ENCODE measurements at regions not wholly inside any gene's neighbourhood (a gene's known extent, or its start where the extent isn't known, plus 50 kb on each side); places are given as distances from the start of the nearest gene placed in this dataset.
A peak's percentile ranks its signal among the peaks of the same experiment; 100 is the strongest.

DNA sequence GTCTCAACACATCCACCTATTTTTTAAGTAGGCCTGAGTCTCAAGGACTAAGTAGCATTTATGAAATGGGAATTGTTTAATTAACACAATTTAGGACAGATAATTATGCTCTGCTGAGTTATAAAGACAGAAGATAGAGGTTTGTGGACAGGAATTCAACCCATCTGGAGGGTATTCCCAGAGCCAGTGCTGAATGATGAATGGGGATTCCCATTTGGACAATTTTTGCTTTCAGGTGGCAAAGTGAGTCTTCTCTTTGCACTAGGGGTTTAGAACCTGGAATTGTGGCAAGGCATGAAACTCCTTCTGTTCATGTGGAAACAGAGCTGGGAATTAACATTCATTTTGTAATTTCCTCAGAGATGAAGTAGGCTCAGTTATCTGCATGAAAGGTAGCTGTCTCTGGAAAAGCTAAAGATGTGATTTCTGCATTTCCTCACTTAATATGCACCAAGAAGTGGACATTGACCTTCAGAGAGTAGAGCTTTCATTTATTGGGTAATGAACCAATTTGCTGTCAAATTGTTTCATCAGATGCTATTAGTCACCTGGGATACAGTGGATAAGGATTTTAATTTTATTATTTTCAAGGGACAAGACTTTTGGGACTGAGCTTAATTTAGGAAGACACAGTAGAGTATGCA lies 212.1 kb upstream of the NRXN1 start:
- no peak for DNase-seq

DNA sequence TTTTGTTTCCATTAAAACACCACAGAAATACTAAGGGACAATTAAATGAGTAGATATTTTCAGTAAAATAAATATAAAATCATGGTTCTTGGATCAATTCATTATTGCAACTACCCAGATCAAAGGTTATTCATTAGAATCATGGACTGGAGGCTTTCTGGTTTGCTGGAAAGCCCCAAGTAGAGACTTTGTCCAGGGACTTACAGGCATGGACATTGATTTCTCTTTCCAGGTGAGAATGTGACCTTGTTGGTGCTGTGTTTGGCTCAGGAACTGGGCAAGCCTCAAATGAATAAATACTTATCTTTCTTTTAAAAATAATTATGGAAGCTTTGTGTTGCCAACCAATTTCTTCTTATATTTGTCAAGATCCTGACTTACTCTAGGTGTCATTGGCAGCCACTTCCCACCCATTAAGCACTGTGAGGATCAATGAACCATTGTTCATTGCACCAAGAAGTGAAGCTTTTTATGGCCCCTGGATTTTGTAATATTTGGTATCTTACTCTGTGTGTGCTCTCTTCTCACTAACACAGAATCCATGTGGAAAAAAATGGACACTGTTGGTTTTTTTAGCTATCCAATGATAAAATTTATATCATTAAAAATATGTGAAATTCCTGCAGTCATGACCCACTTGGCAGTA lies 205.8 kb upstream of the NRXN1 start:
- no peak for DNase-seq

DNA sequence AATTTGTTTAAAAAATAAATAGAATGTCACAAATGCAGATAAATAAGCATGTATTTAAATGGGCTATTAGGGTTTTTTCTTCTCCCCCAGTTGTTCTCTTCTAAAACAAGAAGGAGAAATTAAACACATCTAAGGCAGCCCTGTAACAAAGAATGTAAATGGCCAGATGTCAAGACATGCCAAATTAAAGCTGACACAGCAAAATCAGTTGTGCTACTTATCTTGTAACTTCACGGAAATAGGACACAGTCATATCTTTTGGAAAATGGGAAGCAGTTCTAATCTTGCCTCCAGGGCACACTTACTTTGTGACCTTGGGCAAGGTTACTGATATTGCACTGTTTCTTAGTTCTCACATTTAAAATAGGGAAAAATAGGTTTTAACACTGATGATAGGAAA lies 200.1 kb upstream of the NRXN1 start:
- DNase-seq = no peak

DNA sequence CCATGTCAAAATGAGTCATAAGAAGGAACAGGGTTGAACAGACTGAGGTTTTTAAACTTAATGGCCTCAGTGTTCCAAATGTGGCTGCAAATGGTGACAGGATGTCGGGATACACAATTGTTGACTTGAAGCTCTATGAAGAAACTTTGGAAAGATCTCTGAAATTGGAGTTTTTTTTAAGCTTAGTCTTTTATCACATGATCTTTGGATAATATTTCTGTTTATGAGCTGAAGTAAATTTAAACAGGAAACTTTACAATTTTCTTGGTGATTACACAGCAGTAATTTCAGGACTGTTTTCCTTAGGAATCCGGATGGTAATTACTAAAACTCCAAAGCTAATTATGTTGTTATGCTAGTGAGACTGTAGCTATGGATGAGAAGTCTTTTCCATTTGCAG lies 199.1 kb upstream of the NRXN1 start:
- DNase-seq = no peak

DNA sequence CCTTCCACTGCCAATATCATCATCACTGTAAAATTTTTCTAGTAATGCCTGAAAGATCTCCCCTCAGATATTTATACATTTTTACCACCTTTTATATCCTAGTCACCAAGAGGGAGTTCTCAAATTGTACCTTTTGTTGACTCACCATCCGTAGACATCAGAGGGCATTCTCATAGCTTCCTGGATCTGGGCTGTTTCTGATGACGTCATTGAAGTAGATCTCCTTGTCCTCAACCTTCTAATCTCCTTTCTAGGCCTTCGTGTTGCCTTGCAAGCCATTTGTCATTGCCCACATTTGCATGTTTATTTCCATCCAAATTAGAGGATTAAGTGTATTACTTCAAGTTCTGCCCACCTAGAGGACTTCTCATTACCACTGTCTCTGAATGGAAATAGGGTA lies 193.4 kb upstream of the NRXN1 start:
- DNase-seq = no peak

DNA sequence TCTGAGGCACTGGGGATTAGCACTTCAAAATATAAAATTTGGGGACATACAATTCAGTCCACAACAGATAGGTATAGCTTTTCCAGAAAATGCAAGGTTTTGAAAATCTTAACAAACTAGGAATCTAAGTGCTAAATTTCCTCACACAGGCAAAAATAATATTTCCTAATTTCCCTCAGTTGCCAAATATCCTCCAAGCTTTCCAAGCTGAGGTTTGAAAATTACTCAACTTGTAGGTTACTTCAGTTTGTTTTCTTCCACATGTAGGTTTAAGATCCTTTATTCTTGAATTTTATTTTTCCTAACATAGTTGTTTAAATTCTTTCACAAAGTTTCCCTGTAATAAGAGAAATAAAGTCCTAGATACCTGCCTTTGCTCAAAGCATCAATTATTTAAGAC lies 192.9 kb upstream of the NRXN1 start:
- no peak for DNase-seq

DNA sequence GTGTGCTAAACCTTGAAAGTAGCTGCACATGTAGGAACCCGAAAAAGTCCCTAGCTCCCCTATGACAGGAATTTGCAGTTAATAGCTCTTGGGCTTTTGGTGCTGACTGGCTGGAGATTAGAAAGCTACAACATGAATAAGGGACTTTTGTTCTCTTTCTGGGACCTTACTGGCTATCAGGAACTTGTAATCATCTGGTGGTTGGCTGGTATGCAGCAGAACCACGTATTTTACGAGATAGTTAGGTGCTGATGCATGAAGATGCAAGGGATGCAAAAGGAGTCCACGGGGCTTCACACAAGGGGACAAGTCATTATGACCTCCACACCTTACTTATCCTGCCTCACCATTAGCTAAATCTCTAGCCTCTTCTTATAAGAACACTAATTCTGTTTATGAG lies 190.2 kb upstream of the NRXN1 start:
- no peak for DNase-seq

DNA sequence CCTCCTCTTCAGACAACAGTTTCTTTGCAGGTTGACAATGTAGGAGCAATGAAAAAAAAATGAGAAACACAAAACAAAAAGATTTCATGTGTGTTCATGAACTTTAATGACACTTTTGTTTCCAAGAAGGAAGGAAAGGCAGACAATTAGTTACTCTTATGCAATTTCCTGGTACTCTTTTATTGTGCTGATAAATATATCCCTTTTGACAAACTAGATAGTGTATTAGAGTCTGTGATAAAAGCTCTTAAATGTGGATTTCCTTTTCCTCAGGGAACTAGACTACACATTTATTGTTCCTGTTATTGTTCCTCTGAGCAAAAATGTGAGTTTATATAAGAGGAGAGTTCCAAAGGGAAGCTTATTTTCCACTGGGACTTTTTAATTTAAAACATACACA lies 188.7 kb upstream of the NRXN1 start:
- DNase-seq = no peak

DNA sequence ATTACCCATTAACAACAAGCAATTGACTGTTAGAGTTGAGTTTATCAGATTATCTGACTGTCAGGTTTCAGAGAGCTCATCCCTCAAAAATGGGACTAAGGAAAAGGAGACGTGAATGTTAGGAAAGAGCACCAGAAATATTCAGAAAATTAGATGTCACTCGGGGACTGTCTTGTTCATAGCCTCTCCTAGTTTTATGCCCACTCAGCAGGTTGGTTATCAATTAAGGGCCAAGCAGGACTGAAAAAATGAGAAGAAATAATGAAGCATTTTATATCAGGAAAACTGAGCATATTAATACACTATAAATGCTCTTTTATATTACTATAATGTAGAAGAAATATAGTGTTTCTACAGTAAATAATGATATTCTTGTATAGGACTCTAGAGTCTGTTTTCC lies 188.1 kb upstream of the NRXN1 start:
- no peak for DNase-seq

DNA sequence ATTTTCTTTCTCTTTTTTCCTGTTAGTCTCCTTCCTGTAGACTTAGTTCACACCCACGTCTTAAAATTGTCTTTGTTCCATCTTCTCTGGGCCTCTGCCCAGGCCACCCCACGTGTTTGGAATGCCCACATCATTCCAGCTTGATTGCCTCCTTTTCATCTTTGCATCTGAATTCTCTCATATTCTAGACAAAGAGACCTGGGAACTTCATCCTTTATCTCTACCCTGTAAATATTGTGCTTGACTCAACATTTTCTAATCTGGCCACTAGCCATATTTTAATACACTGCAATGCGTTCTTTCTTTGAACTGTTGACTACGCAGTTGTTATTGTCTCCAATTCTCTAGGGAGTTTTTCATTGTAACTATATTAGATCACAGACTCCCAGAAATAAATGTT lies 187.5 kb upstream of the NRXN1 start:
- DNase-seq = no peak

DNA sequence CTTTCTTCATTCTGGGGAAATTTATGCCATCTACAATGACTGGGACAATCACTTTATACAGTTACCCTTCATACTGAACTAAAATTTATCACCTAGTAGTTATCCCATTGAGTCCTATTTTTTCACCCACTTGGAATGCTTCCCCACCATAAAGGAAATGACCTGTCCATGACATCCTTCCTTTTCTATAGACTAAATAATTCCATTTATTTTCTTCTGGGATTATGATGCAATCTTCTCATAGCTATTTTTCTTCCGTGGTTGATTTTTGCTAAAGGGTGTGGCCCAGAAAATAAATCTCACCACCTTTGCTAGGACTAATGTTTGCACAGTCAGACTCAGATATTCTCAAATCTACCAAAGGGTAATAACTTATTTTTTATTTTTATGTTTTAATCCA lies 186.1 kb upstream of the NRXN1 start:
- no peak for DNase-seq

DNA sequence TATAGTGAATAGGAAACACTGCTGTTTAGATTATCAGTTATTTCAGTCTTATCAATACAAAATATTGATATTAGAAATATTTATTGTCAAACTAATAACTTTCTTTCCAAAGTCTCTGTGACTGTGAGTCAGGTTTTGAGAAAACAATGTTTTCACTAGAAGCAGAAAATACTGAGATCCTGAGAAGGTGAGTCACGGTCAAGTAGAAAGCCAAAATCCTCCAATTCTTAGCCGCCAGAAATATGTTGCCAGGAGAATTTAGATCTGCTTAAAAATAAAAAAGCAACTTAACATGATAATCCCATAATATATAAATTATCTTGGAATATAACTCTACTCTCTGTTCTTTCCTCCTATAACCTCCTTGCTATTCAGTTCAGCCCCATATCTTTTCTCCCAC lies 181.9 kb upstream of the NRXN1 start:
- no peak for DNase-seq

DNA sequence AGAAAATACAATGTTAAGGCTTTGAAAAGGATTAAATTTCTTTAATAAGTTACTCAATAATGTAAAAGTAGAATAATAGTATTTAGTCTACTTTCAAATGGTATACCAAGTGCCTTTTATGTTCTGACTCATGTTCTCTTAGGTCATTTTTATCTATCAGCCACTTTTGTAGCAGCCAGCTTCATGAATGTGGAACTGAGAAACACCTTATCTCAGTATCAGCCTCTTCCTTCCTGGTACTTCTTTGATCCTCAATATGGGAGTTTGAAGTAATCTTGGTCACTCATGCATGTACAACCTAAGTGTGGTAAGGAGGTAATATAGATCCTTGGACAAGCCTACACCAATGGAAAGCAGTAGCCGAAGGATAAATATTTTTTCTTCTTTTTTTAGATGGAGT lies 180.4 kb upstream of the NRXN1 start:
- no peak for DNase-seq

DNA sequence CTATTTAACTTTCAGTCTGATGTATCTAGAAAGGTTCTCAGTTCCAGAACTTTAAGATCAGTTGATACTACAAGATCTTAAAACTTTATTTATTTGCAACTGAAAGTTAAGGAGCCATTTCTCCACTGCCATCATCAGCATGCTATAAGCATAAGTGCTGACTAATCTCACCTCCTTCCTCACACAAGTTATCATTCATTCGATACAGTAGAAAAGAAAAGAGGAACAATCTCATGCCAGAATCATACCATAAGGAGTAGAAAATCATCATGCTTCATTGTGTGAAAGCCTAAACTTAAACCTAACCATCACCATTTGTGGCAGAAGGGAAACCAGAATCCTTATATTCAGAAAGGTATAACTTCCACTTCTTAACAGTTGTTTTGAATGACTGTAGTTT lies 176.6 kb upstream of the NRXN1 start:
- DNase-seq = no peak

DNA sequence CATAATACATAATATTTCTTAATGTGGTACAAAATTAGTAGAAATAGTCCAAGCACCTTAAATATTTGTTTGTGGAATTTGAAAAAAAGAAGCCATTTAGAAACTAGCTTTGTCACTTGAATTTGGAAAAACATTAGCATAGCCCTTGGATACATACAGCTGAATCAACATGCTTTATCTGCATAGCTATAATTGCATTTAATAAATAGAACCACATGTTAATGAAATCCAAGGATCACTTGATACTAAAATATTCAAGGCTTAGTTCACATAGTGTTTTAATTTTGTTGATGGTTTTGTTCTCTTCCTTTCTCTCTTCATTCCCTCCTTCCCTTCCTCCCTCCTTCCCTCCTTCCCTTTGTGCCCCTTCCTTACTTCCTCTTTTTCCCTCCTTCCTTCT lies 169.4 kb upstream of the NRXN1 start:
- DNase-seq = no peak

DNA sequence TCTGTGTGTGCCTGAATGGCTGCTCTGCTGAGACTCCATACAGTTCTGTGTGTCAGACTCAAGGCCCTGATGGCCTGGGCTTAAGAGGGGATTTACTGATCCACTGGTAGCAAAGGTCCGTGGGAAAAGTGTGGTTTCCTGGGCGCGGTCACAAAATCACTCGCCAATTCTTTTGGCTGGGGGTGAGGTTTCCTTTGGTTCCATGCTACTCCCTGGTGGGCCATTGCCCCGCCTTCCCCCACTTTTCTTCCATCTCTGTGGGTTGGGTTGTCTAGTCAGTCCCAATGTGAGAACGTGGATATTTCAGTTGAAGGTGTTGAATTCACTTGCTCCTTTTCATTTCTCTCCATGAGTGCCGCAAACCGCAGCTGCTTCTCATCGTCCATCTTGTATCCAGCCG lies 162.7 kb upstream of the NRXN1 start:
- no peak for DNase-seq

DNA sequence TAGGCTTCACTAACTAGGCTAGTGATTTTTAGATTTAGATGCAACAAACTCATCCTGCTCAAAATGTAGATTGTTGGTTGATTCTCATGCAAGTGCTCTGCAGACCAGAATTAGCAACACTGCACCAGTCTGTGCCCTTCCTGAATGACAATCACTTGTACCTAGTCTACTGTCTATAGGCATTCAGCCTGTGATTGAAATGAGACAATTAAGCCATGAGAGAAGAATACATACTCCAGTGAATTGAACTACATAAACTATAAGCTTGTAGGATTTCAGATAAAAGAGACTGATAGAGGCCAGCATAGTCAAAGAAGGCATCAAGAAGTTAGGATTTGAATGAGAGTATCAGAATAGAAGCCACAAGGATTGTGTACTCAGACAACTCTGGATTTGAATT lies 138.3 kb upstream of the NRXN1 start:
- DNase-seq = no peak

DNA sequence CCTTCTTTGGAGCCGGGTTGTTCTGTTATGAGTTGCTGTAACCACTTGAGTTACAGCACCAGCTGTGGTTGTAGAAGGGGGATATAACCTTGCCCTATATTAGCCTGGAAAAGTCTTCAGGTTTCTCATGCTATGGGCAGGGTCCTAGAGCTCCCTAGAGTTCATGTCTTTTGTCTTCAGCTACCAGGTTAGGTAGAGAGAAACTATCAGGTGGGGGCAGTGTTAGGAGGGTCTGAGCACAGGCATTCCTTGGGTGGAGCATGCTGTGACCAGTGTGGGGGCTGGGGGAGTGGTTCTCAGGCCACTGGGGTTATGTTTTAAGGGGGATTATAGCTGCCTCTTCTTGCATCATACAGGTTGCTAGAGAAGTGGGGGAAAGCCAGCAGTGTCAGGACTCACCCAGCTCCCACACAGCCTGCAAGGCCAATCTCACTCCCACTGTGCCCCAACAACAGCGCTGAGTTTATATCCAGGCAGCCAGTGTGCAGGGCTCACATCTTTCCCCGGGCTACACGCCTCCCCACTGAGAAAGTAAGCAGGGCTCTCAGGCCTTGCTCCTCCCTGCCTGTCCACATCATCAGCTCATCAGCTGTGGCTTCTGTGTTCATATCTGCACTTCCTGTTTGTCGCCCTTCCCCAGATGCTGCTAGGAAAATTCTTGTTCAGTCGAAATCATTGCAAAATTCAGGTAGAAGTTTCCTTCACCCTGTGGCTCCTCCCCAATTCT lies 133.8 kb upstream of the NRXN1 start:
- DNase-seq = no peak

DNA sequence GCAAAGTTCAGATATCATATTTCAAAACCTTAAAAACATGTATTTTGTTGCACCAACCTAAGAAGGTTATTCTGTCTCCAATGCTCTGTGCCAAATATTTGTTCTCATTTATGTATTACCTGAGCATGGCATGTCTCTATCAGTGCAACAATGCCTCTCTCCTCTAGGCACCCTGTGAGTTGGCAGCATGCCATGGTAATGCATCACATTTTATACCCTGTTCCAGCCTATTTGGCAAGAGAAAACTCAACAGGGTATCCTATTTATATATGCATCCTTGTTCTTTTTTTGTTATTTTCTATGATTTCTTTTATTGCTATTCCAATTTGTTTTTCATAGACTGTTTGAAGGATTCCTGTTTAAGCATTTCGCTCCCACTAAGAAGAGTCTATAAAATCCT lies 126.3 kb upstream of the NRXN1 start:
- no peak for DNase-seq

DNA sequence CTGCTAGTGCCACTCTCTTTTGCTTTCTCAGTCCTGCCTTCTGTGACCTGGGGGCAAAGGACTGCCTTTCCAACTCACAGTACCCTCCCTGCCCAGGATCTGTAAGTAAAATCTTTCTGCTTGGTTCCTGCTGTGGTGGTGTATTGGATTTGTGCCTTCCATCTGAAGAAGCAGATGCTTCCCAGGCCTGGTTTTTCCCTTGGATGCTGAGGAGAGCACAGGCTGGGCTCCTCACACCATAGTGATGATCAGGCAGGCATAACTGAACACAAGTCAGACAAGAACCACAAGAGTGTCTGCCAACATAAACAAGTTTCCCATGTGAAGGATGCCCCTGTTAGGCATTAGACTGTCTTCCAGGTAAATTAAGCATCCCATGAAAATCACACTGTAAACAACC lies 121.3 kb upstream of the NRXN1 start:
- DNase-seq = peak; percentile 1

DNA sequence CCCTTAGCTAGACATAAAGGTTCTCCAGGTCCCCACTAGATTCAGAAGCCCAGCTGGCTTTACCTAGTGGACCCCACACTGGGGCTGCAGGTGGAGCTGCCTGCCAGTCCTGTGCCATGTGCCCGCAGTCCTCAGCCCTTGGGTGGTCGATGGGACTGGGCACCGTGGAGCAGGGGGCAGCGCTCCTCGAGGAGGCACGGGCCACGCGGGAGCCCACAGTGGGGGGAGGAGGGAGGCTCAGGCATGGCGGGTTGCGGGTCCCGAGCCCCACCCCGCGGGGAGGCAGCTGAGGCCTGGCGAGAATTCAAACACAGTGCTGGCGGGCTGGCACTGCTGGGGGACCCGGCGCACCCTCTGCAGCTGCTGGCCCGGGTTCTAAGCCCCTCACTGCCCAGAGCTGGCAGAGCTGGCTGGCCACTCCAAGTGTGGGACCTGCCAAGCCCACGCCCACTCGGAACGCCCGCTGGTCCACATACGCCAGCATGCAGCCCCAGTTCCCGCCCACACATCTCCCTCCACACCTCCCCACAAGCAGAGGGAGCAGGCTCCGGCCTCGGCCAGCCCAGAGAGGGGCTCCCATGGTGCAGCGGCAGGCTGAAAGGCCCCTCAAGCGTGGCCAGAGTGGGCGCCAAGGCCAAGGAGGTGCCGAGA lies 119.7 kb upstream of the NRXN1 start:
- no peak for DNase-seq

DNA sequence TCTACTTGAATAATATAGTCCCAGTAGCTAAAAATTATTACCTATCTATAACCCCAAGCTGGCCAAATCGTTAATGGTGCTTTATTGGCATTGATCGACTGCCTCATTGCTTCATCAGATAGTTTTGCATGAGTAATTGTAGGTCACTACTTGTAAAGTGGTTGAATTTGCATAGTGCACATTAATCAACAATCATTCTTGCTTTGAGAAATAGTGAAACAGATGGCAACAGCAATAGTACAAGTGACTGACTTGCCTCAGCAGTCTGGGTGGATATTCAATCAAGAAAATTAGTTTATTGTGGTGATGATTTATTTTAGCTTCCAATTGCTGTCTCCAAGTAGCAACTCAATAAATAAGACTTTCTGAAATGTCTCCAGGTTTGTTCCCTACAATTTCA lies 117.8 kb upstream of the NRXN1 start:
- no peak for DNase-seq

DNA sequence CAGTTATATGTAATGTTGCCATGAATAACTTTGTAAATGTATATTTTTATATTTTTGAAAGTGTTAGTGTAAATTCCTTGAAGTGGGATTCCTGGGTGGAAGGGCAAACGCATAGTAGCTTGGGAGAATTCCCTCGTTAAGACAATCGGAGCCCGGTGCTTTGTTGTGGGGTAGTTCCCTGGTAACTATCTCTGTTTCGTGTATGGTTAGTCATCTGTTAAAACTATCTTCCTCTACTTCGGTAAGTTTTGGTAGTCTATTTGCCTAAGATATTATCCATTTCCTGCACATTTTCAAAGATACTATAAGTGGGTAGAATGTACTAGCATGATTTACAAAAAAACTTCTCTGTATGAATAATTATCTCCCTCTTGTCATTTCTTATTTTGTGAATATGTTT lies 113.8 kb upstream of the NRXN1 start:
- no peak for DNase-seq

DNA sequence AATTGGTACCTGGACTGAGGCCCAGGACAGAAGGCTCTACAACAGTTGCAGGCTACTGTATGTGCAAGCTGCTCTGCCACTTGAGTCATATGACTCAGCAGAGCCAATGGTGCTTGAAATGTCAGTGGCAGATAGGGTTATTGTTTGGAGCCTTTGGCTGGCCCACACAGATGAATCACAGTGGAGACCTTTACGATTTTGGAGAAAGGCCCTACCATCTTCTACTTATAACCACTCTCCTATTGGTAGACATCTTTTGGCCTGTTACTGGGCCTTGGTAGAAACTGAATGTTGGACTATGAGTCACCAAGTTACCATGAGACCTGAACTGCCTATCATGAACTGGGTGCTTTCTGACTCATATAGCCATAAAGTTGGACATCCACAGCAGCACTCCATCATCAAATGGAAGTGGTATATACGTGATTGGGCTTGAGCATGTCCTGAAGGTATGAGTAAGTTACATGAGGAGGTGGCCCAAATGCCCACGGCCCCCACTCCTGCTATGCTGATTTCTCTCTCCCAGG lies 88.9 kb upstream of the NRXN1 start:
- DNase-seq = peak; percentile 37

All from T1000 (cell line).